DMS53 treated with DMSO at 0.1 percent for 48 hours (cell line): ENCODE measurements at regions not wholly inside any gene's neighbourhood (a gene's known extent, or its start where the extent isn't known, plus 50 kb on each side); places are given as distances from the start of the nearest gene placed in this dataset.

ENCODE experiments used
- DNase-seq: peaks from one replicate; lab custom pipeline; 2025; ENCODE audit not compliant: unreplicated experiment; lab: John Stamatoyannopoulos, UW

DNA sequence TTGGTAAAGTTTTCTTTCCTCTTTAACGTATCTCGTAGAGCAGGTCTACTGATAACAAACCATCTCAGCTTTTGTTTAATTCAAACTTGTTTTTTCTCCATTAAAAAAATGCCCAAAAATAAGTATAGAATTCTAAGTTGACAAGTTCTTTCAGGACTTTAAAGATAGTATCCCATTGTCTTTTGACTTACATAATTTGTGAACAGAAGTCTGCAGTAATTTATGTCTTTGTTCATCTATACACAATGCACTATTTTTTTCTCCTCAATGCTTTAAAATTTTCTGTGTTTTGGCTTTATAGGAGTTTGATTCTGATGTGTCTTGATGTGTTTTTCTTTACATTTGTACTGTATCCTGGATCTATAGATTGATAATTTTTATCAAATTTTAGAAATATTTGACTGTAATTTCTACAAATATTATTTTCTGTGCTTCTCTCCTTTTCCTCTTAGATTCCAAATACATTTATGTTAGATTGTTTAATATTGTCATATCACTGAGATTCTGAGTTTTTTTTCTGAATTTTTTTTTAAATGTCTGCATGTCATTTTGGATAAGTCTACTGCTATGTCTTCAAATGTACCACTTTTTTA lies 143.3 kb downstream of the FTCDNL1 start:
- DNase-seq, result peak; percentile 3

DNA sequence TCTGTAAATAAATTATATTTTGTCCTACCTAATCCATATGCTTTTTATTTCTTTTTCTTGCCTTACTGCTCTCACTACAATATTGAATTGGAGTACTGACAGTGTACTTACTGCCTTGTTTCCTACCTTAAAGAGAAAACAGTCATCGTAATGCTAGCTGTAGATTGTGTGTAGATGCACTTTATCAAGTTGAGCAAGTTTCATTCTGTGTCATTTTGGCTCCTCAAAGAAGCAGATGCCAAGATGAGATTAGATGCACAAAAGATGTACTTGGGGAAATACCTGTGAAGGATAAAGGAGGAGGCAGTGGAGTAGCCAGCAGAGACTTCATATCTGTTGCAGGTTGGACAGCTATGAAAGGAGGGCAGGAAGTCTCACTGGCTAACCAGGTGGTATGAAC lies 145.5 kb downstream of the FTCDNL1 start:
- no peak for DNase-seq

DNA sequence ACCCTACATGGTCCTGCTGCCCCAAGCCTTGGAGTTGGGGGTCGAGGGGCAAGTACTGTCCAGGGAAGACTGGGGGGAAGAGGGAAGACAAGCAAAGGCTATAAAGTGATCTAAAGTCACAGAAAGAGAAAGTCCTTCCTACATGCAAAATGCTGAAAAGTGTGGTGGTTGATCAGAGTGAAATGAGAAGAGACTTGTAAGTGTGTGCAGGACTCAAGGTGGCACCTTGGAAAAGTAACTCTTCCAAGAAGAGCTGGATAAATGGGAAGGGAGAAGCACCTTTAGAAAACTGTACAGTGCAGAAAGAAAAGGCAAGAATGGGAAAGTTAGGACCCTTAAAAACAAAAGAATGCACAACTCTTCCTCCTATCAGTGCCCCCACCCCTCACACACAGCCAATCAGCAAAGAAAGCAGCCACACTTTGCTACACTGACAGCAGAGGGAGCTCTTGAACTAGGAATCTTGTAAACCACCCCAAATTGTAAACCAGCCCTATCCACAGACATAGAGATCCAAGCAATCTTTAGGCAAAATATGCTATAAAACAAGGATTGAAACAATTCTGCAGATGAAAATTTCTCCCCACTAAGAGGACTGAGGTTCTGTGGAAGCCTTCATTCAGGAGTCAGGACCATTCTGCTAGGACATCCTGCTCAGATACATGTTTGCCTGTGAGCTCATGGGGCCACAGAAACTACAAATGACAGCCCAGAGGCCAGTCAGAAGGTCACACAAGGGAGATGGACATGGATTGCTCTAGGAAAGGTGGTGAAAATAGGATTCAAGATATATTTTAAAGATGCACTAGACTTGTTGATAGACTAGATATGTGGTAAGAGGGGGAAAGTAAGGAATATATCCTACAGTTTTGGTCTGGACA lies 146.4 kb downstream of the FTCDNL1 start:
- peak; percentile 27 for DNase-seq

DNA sequence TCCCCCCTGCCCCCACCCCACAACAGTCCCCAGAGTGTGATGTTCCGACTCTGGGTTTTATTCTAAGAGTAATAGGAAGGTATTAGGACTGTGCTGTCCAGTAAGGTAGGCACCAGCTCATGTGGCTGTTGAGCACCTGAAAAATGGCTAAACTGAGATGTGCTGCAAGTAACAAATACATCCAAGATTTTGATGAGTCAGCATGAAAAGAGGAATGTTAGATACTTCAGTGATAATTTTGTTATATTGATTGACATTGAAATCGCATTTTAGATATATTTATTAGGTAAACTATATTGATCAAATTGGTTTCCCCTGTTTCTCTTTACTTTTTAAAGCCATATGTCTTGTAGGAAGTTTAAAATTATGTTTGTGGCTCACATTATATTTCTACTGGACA lies 147.8 kb downstream of the FTCDNL1 start:
- no peak for DNase-seq

DNA sequence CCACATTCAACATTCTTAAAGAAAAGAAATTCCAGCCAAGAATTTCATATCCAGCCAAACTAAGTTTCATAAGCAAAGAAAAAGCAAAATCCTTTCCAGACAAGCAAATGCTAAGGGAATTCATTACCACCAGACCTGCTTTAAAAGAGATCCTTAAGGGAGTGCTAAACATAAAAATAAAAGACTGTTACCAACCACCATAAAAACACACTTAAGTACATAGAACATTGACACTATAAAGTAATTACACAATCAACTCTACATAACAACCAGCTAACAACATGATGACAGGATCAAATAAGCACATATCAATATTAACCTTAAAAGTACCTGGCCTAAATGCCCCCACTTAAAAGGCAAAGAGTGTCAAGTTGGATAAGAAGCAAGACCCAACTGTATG lies 153.5 kb downstream of the FTCDNL1 start:
- DNase-seq, result no peak

DNA sequence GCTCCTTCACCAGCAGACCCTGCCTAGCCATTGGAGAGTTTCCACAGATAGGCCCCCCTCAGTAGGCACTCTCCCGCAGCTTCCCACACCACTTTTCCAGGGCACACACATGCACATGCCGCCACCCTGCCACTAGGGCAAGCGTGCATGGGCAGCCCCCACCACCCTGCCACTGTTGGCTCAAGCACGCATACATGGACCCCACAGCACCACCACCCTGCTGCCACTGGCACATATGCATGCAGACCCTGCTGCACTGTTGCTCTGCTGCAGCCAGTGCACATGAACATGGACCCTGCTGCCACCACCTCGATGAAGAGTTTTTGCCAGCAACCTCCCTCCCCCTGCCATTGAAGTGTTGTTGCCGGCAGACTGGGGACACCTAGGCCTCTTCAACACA lies 154.9 kb downstream of the FTCDNL1 start:
- no peak for DNase-seq

DNA sequence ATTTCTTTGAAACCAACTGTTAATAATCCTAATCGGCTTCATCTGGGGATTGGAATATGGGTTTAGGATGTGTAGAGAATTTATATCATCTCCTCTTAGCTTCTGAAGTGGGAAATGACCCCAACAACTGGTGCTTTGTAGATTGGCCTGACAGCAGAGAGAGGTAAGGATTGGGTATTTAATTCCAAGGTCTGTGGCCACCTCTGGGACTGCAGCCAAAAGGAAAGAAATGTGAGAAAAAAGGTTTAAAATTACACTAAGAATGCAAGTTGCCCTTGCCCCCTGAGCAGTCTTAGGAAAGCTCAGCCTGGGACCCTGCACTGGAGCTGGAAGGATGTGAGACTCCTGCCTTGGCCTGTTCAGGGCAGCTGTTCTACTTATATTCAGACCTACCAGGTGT lies 157.1 kb downstream of the FTCDNL1 start:
- no peak for DNase-seq

DNA sequence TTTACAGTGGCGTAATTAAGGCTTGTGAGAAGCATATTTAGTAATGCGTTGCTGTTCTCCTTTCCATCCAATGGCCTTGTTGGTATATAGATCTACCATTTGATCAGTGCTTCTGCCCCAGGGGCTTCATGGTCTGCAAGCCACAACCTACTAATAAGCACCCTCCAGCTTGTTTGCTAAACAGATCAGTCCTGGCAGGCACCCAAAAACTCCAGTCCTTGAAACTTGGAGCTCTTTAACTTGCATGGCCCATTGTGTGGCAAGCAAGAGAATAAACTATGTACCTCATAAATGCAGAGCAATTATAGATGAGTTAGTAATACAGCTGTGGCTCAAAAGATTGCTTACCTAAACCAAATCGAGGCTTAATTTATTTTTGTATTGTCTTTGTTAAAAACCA lies 158.5 kb downstream of the FTCDNL1 start:
- peak; percentile 34 for DNase-seq

DNA sequence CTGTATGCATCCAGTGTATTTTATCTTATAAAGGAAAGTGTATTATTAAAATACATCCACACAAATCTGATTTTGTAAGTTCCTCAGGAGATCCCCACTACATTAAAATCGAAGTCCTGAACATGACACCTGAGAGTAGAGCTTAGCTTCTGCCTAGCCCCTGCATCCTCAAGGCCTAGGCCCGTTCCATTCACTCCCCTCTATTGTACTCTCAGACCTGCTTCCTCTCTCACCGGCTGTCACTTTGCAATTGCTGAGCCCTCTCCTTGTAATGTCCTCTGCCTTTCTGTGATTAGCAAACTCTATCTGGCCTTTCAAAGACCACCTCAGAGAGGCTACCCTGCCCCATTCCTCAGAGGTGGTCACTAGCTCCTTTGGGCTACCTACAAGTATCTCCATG lies 160.8 kb downstream of the FTCDNL1 start:
- DNase-seq, result no peak

DNA sequence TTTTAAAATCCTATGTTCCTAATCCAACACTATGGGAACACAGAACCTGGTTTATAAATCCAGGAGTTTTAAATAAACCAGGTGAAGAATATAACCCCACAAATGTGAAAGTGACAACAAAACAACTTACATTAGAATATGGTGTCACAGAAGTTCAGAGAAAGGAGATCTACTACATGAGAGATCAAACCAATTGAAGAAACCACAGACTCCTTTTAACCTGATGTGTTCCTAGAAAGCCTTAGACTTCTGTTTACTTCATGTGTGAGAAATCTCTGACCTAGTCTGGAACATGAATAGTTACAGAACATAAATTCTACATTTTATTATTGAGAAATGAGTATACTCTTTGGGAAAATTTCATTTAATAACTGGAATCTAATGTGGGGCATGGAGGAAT lies 165.3 kb downstream of the FTCDNL1 start:
- DNase-seq, result no peak

DNA sequence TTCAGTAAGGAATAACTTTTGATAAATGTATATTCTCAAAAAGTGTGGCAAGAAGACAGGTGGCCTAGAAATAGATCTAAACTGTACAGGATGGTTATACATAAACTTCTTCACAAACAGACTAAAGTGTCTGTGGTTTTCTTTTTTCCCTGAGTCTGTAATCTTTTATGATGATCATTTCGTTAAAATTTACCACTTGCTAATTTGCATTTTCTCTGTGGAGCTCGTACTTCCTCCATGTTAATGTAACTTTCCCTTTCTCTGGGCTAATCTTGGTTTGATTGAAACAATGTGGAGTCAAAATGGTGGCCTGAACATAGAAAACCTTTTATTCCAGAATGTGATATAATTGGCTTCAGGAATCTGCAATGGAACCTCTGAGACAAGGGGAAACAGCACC lies 166.2 kb downstream of the FTCDNL1 start:
- DNase-seq, result no peak

DNA sequence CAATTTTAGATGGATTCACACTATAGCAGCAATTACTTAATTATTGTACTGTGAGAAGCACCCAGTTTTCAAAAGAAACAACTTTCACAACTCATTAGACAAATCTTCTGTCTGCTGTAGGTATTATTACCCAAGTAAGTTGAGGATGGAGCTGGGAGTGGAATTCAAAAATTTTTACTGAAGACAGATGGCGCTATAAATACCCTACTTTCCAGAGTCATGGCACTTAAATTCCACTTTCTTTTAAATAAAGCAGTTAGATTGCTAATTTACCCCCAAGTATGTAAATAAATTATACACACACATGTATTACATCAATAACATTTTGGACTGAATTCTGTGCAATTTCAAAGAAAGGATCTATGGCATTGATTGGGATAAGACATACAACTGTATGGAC lies 166.8 kb downstream of the FTCDNL1 start:
- DNase-seq, result no peak

DNA sequence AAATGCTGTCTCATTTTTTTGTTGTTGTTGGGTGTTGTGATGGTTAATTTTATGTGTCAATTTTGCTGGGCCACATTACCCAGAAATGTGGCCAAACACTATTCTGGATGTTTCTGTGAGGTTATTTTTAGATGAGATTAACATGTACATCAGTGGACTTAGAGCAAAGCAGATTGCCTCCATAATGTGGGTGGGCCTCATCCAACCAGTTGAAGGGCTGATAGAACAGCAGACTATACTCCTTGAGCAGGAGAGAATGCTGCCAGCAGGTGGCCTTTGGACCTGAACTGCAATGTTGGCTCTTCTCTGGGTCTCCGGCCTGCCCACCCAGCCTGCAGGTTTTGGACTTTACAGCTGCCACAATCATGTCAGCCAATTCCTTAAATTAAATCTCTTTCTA lies 169.0 kb downstream of the FTCDNL1 start:
- DNase-seq, result no peak

DNA sequence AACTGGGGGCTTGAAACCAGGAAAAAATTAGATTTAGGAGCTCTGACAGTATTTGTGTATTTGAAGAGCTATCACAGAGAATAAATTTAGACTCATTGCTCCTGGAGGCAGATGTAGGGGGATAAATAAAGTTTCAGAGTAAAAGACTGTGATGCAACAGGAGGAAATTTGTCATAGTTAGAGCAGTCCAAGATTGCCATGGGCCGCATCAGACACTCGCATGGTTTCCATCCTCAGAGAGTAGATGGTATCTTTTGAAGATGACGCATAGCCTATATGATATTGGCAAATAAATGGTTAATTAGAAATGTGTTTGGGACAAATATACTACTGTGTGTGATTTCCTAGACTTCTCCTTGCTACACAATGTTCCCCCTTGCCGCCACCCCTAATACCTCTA lies 170.5 kb downstream of the FTCDNL1 start:
- DNase-seq, result no peak

DNA sequence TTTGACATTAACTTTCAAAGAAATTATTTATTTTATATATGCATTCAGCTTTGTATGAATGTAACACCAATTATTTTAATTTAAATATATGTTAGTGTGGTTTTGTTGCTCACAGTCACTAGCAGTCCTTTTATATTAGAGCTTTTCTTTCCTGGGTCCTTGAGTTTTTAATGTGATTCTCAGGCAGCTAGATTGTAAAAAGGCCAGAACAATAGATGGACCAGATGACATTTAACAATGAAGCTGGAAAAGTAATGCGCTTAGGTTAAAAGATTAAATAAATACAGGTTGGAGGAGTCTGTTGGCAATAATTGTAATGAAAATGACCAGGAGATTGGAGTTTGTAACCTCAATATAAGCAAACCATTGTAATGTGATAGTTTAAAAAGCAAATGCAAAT lies 171.1 kb downstream of the FTCDNL1 start:
- DNase-seq, result no peak

DNA sequence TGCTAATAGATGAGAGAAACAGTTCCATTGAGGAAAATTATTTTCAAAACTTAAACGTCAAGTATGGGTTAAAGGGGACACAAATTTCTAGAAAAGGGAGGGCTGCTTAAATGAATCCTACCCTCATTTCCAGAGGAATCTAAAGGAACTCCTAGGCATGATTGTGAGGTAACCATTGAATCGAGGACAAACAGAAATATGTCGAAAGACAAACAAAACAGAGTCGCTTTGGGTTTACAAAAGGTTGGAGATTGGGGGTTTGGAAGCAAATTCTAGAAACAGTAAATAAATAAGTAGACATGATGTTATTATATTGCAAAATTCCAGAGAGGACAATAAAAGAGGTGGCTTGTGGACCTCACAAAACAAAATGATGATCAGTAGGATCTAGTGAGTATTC lies 173.1 kb downstream of the FTCDNL1 start:
- DNase-seq, result no peak

DNA sequence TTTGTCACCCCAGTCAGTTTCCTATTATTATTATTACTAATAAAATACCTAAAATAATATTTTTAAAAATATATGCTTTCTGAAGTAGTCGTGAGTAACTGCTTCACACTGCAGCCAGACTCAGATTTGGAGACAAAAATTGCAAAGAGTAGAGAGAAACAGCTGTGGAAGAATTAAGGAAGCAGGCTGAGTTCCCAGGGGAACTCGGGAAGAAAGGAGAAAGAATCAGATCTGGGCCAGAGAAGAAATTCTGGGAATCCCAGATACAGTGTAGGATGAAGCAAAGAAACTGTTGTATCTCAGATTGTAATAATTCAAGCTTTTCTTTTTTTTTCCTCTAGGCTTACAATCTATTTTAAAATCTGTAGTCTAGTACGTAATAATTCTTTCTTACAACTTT lies 182.3 kb downstream of the FTCDNL1 start:
- no peak for DNase-seq

DNA sequence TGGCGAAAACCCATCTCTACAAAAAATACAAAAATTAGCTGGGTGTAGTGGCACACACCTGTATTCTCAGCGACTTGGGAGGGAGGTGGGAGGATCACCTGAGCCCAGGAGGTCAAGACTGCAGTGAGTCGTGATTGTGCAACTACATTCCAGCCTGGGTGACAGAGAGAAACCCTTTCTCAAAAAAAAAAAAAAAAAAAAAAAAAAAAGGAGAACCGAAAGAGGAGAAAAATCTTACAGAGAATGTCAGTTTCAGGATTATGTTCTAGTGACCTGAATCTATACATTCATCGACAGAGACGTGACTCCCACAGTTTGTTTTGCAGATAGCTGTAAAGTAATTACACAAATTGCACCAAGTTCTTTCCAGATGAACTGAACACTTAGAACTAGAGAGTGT lies 187.8 kb downstream of the FTCDNL1 start:
- DNase-seq, result no peak

DNA sequence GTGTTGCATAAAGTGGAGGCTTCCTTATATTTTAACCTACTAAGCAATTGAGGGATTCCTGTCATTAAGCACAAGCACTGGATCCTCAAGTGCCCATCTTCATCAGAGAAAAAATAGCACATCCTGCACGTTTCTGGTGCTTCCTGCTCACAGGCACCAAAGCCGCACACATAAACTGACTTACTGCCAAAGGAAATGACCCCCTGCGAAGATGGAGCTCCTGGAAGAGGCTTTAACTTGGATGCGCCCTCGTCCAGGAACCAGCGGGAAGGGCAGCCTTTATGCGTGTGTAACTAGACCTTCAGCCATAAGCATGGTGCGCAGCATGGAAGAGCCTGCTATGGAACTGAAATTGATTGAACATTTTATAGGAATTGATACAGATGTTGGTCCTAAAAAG lies 188.7 kb downstream of the FTCDNL1 start:
- no peak for DNase-seq

DNA sequence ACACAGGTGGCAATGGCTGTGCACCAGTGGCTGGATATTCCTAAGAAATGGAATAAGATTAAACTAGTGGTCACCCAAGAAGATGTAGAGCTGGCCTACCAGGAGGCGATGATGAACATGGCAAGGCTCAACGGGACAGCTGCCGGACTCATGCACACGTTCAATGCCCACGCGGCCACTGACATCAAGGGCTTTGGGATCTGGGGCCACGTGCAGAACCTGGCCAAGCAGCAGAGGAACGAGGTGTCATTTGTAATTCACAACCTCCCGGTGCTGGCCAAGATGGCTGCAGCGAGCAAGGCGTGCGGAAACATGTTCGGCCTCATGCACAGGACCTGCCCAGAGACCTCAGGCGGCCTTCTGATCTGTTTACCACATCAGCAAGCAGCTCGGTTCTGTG lies 190.8 kb downstream of the FTCDNL1 start:
- DNase-seq, result no peak

DNA sequence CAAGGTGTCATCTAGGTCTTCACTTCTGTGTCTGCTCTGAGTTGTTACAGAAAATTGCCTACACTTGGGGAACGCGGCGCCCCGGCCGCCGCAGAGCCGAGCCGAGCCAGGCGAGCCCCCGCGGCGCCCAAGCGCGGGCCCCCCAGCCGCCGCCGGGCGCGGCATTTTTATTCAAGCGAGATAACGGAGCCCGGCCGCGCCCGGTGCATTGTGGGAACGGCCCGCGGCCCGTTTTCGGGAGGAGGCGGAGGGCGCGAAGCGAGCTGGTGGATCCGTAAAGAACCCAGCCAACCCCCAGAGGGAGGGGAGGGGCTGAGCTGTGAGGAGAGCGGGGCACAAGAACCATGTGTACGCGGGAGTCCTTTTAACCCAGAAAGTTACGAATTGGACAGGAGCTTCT lies 191.8 kb downstream of the FTCDNL1 start:
- DNase-seq, result no peak

DNA sequence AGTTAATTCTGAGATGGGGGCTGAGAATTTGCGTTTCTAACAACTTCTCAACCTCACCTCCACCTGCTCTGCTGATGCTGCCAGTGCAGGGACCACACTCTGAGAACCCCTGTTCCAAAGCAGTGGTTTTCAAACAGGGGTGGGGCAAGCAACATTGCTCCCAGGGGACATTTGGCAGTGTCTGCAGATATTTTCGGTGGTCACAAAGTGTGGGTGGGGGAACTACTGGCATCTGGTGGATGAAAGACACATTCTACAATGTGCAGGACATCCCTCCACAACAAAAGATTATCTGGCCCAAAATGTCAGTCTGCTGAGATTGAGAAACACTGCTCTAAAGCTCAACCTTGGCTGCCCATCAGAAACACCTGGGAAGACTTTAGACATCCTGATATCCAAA lies 188.7 kb upstream of the SATB2 start:
- no peak for DNase-seq

DNA sequence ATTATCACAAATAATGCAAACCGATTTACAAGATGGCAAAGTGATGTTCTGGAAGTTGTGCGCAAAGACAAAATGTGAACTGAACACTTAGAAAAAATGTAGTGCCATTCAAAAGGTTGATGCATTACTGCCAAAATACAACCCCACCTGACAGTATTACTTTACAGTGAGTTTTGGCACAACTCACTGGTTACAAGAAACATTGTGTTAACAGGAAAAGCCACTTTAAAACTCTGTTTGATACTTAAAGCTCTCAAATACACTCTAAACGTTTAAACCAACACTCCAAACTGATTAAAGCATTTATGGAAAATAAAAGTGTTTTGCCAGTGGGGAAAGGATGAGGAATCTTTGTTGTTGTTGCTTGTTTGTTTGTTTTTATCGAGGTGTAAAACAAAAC lies 173.4 kb upstream of the SATB2 start:
- no peak for DNase-seq
